RWPE2 (cell line): ENCODE measurements at regions not wholly inside any gene's neighbourhood (a gene's known extent, or its start where the extent isn't known, plus 50 kb on each side); places are given as distances from the start of the nearest gene placed in this dataset.

Experiments
- ATAC-seq: fragments of 200-7000 bp; cut with Tn5 transposase; 3 replicates; pipeline ENCODE4 v1.9.1; 2021; ENCODE audit warnings: low read depth
- DNase-seq: peaks from one replicate; pipeline ENCODE4 v3.0.0-alpha.2; 2020; ENCODE audit warnings: low spot score
- H3K27ac ChIP-seq: fragments of 450-650 bp; 2 replicates; pipeline ENCODE4 v1.5.1; 2017; ENCODE audit warnings: mild to moderate bottlenecking; ENCODE audit not compliant: poor library complexity, severe bottlenecking
- H3K27me3 ChIP-seq: fragments of 250-450 bp; sonication (Bioruptor Pico); 2 replicates; pipeline ENCODE4 v1.5.1; 2021; ENCODE audit warnings: mild to moderate bottlenecking, moderate library complexity; ENCODE audit not compliant: insufficient read depth, poor library complexity, severe bottlenecking
- H3K36me3 ChIP-seq: fragments of 250-450 bp; sonication (Bioruptor Pico); 2 replicates; pipeline ENCODE4 v1.5.1; 2020; ENCODE audit warnings: low read depth, mild to moderate bottlenecking, moderate library complexity
- H3K4me1 ChIP-seq: fragments of 250-450 bp; sonication (Bioruptor Pico); 2 replicates; pipeline ENCODE4 v1.5.1; 2021; ENCODE audit warnings: mild to moderate bottlenecking, moderate library complexity; ENCODE audit not compliant: insufficient read depth, poor library complexity, severe bottlenecking
- H3K4me3 ChIP-seq: fragments of 250-450 bp; sonication (Bioruptor Pico); 2 replicates; pipeline ENCODE4 v1.5.1; 2021; ENCODE audit warnings: mild to moderate bottlenecking, moderate library complexity; ENCODE audit not compliant: severe bottlenecking
- H3K9me3 ChIP-seq: fragments of 250-450 bp; sonication (Bioruptor Pico); 2 replicates; pipeline ENCODE4 v1.5.1; 2021; ENCODE audit warnings: mild to moderate bottlenecking, moderate library complexity; ENCODE audit not compliant: severe bottlenecking
- CTCF ChIP-seq: fragments of 450-650 bp; IDR thresholded peaks from one replicate; pipeline ENCODE4 v1.5.1; 2017; ENCODE audit warnings: mild to moderate bottlenecking, moderate library complexity; ENCODE audit not compliant: poor library complexity, severe bottlenecking

GRCh38 chr5:106361905-106362304 is 1308.8 kb downstream of the EFNA5 start:
- ATAC-seq (no peak), DNase-seq (no peak)
- Histone ChIP-seq H3K4me1 (peaks cover 6% of the 10 kb centered on the region), H3K27ac (no peak overlapping the region), H3K9me3 (no peaks in the 10 kb centered on the region), H3K4me3 (no peak overlapping the region), H3K36me3 (no peaks in the 10 kb centered on the region), H3K27me3 (no peaks in the 10 kb centered on the region)
- no peak for TF ChIP-seq CTCF

GRCh38 chr5:106331415-106331814 is 1339.3 kb downstream of the EFNA5 start:
- DNase-seq (no peak), ATAC-seq (no peak)
- H3K36me3 ChIP-seq, result no peaks in the 10 kb centered on the region
- no peaks in the 10 kb centered on the region for H3K4me1 ChIP-seq
- no peak for TF ChIP-seq CTCF
- no peaks in the 10 kb centered on the region for H3K27me3 ChIP-seq
- no peak overlapping the region for H3K4me3 ChIP-seq
- H3K9me3 ChIP-seq, result no peaks in the 10 kb centered on the region
- H3K27ac ChIP-seq, result no peak overlapping the region

GRCh38 chr5:106324356-106324755 is 1346.4 kb downstream of the EFNA5 start:
- Histone ChIP-seq H3K4me1 (no peaks in the 10 kb centered on the region), H3K27ac (no peak overlapping the region), H3K4me3 (no peak overlapping the region), H3K9me3 (no peaks in the 10 kb centered on the region), H3K36me3 (no peaks in the 10 kb centered on the region), H3K27me3 (no peaks in the 10 kb centered on the region)
- ATAC-seq, result no peak
- DNase-seq, result no peak
- no peak for TF ChIP-seq CTCF

GRCh38 chr5:106321242-106321641 is 1349.5 kb downstream of the EFNA5 start:
- Histone ChIP-seq H3K27me3 (no peaks in the 10 kb centered on the region), H3K36me3 (no peaks in the 10 kb centered on the region), H3K4me1 (no peaks in the 10 kb centered on the region), H3K4me3 (no peak overlapping the region), H3K27ac (no peak overlapping the region), H3K9me3 (no peaks in the 10 kb centered on the region)
- DNase-seq (no peak), ATAC-seq (no peak)
- TF ChIP-seq CTCF, result no peak

GRCh38 chr5:106314221-106314824 is 1356.4 kb downstream of the EFNA5 start:
- Histone ChIP-seq H3K36me3 (no peaks in the 10 kb centered on the region), H3K4me1 (no peaks in the 10 kb centered on the region), H3K4me3 (no peak overlapping the region), H3K27ac (no peak overlapping the region), H3K9me3 (no peaks in the 10 kb centered on the region), H3K27me3 (no peaks in the 10 kb centered on the region)
- no peak for TF ChIP-seq CTCF
- no peak for ATAC-seq
- no peak for DNase-seq
